ENCODE measurements at regions not wholly inside any gene's neighbourhood (a gene's known extent, or its start where the extent isn't known, plus 50 kb on each side); places are given as distances from the start of the nearest gene placed in this dataset.

DNA sequence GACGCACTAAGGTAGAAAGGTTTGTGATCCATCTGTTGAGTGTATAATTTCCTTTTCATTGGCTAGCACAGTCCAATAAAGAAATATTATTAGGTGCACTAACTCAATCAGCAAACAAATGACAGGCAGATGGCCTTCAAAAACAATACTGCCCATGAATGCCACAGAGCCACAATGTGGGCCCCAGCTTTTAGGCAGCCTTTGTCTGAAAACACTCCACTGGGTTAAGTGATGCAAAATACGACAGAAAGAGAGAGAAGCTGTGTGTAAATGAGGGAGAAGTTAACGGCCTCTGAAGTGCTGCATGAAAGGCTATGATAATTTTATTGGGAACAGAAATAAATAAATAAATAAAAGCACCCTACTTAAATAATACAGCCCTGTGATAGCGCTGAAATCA, 274.6 kb downstream of the NKX6-1 start:
- ATAC-seq: no peak
- in situ Hi-C loops (cut with MboI): no loop called here

More for the DNA sequence above, 274.6 kb downstream of the NKX6-1 start:
- Histone ChIP-seq H3K4me2 (ENCODE audit: control insufficient read depth, insufficient read depth) (no peak overlapping the region), H4K20me1 (ENCODE audit: control insufficient read depth, insufficient read depth) (no peaks in the 10 kb centered on the region), H3K4me3 (no peak overlapping the region), H3K4me1 (ENCODE audit: control insufficient read depth, insufficient read depth, low read length) (no peaks in the 10 kb centered on the region), H3K36me3 (ENCODE audit: control insufficient read depth in 2 of 2, insufficient read depth in 2 of 2, low read length in 1 of 2) (no peaks in the 10 kb centered on the region), H3K27ac (ENCODE audit: control insufficient read depth, insufficient read depth) (no peak overlapping the region), H3K27me3 (replicated peaks in 1 of 2; ENCODE audit: control insufficient read depth in 2 of 2, insufficient read depth in 2 of 2, low read length in 1 of 2) (no peaks in the 10 kb centered on the region), H2AFZ (ENCODE audit: control insufficient read depth, low read depth, low read length) (no peak overlapping the region), H3K79me2 (ENCODE audit: control insufficient read depth, insufficient read depth, low read length) (no peaks in the 10 kb centered on the region), H3K9me3 (replicated peaks; ENCODE audit: control insufficient read depth, insufficient read depth, low read length) (no peaks in the 10 kb centered on the region), H3K9ac (ENCODE audit: control insufficient read depth, insufficient read depth, low read length) (no peak overlapping the region)
- no peak for TF ChIP-seq BMI1 (IDR thresholded peaks at IDR 0.05; ENCODE audit: borderline replicate concordance)
- TF ChIP-seq NFXL1 (IDR thresholded peaks at IDR 0.05; ENCODE audit: borderline replicate concordance): no peak
- no peak for TF ChIP-seq ATF7 (IDR thresholded peaks at IDR 0.05; ENCODE audit: low read depth)
- TF ChIP-seq, protein P1, sequence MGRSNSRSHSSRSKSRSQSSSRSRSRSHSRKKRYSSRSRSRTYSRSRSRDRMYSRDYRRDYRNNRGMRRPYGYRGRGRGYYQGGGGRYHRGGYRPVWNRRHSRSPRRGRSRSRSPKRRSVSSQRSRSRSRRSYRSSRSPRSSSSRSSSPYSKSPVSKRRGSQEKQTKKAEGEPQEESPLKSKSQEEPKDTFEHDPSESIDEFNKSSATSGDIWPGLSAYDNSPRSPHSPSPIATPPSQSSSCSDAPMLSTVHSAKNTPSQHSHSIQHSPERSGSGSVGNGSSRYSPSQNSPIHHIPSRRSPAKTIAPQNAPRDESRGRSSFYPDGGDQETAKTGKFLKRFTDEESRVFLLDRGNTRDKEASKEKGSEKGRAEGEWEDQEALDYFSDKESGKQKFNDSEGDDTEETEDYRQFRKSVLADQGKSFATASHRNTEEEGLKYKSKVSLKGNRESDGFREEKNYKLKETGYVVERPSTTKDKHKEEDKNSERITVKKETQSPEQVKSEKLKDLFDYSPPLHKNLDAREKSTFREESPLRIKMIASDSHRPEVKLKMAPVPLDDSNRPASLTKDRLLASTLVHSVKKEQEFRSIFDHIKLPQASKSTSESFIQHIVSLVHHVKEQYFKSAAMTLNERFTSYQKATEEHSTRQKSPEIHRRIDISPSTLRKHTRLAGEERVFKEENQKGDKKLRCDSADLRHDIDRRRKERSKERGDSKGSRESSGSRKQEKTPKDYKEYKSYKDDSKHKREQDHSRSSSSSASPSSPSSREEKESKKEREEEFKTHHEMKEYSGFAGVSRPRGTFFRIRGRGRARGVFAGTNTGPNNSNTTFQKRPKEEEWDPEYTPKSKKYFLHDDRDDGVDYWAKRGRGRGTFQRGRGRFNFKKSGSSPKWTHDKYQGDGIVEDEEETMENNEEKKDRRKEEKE (IDR thresholded peaks at IDR 0.05): no peak
- no peak for TF ChIP-seq TCF12 (IDR thresholded peaks at IDR 0.05; ENCODE audit: low read depth, low read length)
- TF ChIP-seq, protein P2, sequence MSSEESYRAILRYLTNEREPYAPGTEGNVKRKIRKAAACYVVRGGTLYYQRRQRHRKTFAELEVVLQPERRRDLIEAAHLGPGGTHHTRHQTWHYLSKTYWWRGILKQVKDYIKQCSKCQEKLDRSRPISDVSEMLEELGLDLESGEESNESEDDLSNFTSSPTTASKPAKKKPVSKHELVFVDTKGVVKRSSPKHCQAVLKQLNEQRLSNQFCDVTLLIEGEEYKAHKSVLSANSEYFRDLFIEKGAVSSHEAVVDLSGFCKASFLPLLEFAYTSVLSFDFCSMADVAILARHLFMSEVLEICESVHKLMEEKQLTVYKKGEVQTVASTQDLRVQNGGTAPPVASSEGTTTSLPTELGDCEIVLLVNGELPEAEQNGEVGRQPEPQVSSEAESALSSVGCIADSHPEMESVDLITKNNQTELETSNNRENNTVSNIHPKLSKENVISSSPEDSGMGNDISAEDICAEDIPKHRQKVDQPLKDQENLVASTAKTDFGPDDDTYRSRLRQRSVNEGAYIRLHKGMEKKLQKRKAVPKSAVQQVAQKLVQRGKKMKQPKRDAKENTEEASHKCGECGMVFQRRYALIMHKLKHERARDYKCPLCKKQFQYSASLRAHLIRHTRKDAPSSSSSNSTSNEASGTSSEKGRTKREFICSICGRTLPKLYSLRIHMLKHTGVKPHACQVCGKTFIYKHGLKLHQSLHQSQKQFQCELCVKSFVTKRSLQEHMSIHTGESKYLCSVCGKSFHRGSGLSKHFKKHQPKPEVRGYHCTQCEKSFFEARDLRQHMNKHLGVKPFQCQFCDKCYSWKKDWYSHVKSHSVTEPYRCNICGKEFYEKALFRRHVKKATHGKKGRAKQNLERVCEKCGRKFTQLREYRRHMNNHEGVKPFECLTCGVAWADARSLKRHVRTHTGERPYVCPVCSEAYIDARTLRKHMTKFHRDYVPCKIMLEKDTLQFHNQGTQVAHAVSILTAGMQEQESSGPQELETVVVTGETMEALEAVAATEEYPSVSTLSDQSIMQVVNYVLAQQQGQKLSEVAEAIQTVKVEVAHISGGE (CRISPR knock-in tag; IDR thresholded peaks at IDR 0.05): no peak
- no peak for TF ChIP-seq CHD2 (IDR thresholded peaks at IDR 0.05; ENCODE audit: borderline replicate concordance, low read depth, low read length)
- no peak for TF ChIP-seq TARDBP (IDR thresholded peaks at IDR 0.05; ENCODE audit: borderline replicate concordance)
- TF ChIP-seq SMARCA5 (IDR thresholded peaks at IDR 0.05): no peak
- no peak for TF ChIP-seq CBX3 (IDR thresholded peaks at IDR 0.05; ENCODE audit: borderline replicate concordance, low read depth)
- TF ChIP-seq CBX5 (IDR thresholded peaks at IDR 0.05; ENCODE audit: low read depth): no peak
- no peak for TF ChIP-seq SIX5 (IDR thresholded peaks at IDR 0.05; ENCODE audit: low read depth, low read length, severe bottlenecking)
- no peak for TF ChIP-seq NR2F1 (conservative IDR thresholded peaks at IDR 0.05)
- POLR2A ChIA-PET: no interaction called here
- FAIRE-seq (no peak), DNase-seq (ENCODE audit: low read depth, low spot score) (no peak)
- SMC1A ChIA-PET (ENCODE audit: uncharacterized antibody, unreplicated experiment): no interaction called here
- CTCF ChIA-PET: no interaction called here
- WGBS (ENCODE audit: insufficient coverage, insufficient replicate concordance, low lambda C conversion rate, missing lambda C conversion rate): 18% methylated on average over 4 of the region's 4 CpGs
- intact Hi-C loops (cut with micrococcal nuclease; ENCODE audit: unreplicated experiment): no loop called here
- RAD21 ChIA-PET (ENCODE audit: unreplicated experiment): no interaction called here
- BruUV-seq (replicated peaks): no TSS peak
